HG02973 (cell line): ENCODE measurements at regions not wholly inside any gene's neighbourhood (a gene's known extent, or its start where the extent isn't known, plus 50 kb on each side); places are given as distances from the start of the nearest gene placed in this dataset.
"Not testable (repeated sequence)": the region's sequence is repeated elsewhere in the genome, so short reads cannot be mapped to it uniquely, and the experiment has no call there.

Experiments used
- ATAC-seq: cut with Tn5 transposase; IDR thresholded peaks from one replicate; pipeline ENCODE4 v1.9.1; 2021; ENCODE audit warnings: moderate library complexity; ENCODE audit not compliant: unreplicated experiment

GRCh38 chr5:102613661-102614060 lies 114.9 kb upstream of the SLCO6A1 start:
- no peak for ATAC-seq

- no peak for ATAC-seq
Observed at GRCh38 chr5:102617191-102618187, 118.7 kb upstream of the SLCO6A1 start.

GRCh38 chr5:102622262-102622661 lies 123.5 kb upstream of the SLCO6A1 start:
- ATAC-seq, result no peak

GRCh38 chr5:102623329-102624065 lies 124.7 kb upstream of the SLCO6A1 start:
- ATAC-seq, result no peak

GRCh38 chr5:102624405-102624804 lies 125.6 kb upstream of the SLCO6A1 start:
- ATAC-seq, result no peak

GRCh38 chr5:102625468-102625867 lies 126.7 kb upstream of the SLCO6A1 start:
- ATAC-seq, result no peak

GRCh38 chr5:102625928-102626327 lies 127.1 kb upstream of the SLCO6A1 start:
- no peak for ATAC-seq

GRCh38 chr5:102627315-102627714 lies 127.8 kb upstream of the PAM start:
- ATAC-seq, result no peak

GRCh38 chr5:102628441-102629175 lies 126.5 kb upstream of the PAM start:
- ATAC-seq, result no peak

- ATAC-seq, result no peak
Observed at GRCh38 chr5:102629827-102630605, 125.1 kb upstream of the PAM start.

- not testable (repeated sequence) for ATAC-seq
Observed at GRCh38 chr5:102635399-102635798, 119.7 kb upstream of the PAM start.

- ATAC-seq, result no peak
Observed at GRCh38 chr5:102638316-102638715, 116.8 kb upstream of the PAM start.

GRCh38 chr5:102638912-102639652 lies 116.0 kb upstream of the PAM start:
- no peak for ATAC-seq

- ATAC-seq, result no peak
Observed at GRCh38 chr5:102649731-102650130, 105.4 kb upstream of the PAM start.

- no peak for ATAC-seq
Observed at GRCh38 chr5:102651466-102651865, 103.6 kb upstream of the PAM start.

GRCh38 chr5:102654559-102655349 lies 100.4 kb upstream of the PAM start:
- ATAC-seq, result no peak

GRCh38 chr5:102659151-102659550 lies 96.0 kb upstream of the PAM start:
- no peak for ATAC-seq

- no peak for ATAC-seq
Observed at GRCh38 chr5:102660111-102660510, 95.0 kb upstream of the PAM start.
